AG04450 (cell line): ENCODE measurements at regions not wholly inside any gene's neighbourhood (a gene's known extent, or its start where the extent isn't known, plus 50 kb on each side); places are given as distances from the start of the nearest gene placed in this dataset.

Source experiments
- CTCF ChIA-PET: fragments of 300-600, 350-600 bp; formaldehyde crosslinking; extraction: SDS; loops from one replicate; lab custom pipeline; 2022; ENCODE audit warnings: antibody characterized with exemption, inconsistent platforms; lab: Charles Lee
- POLR2A ChIA-PET: fragments of 350-600 bp; formaldehyde crosslinking; extraction: SDS; loops from one replicate; lab custom pipeline; 2021; ENCODE audit warnings: antibody characterized with exemption, inconsistent platforms; lab: Yijun Ruan, JAX
- DNase-seq: peaks from one replicate; pipeline ENCODE4 v3.0.0-alpha.2; 2011; ENCODE audit warnings: low read depth, low spot score
- H3K27ac ChIP-seq: one replicate; pipeline ENCODE4 v1.5.1; 2012; ENCODE audit warnings: low read depth, low read length, control low read depth
- H3K27me3 ChIP-seq: one replicate; pipeline ENCODE4 v1.6.0; 2012; ENCODE audit warnings: low read length; ENCODE audit not compliant: control insufficient read depth, insufficient read depth
- H3K4me3 ChIP-seq: 2 replicates; pipeline ENCODE4 v1.5.1; 2011; ENCODE audit warnings: mild to moderate bottlenecking, low read depth, low read length, control low read depth
- H3K9me3 ChIP-seq: 2 replicates; pipeline ENCODE4 v1.5.1; 2012; ENCODE audit warnings: low read length; ENCODE audit not compliant: control insufficient read depth, insufficient read depth
- TF ChIP-seq, protein P1 (sequence below): IDR thresholded peaks from 2 replicates; pipeline ENCODE4 v1.5.1; 2011; ENCODE audit warnings: low read depth, low read length, control low read depth, inconsistent platforms

DNA sequence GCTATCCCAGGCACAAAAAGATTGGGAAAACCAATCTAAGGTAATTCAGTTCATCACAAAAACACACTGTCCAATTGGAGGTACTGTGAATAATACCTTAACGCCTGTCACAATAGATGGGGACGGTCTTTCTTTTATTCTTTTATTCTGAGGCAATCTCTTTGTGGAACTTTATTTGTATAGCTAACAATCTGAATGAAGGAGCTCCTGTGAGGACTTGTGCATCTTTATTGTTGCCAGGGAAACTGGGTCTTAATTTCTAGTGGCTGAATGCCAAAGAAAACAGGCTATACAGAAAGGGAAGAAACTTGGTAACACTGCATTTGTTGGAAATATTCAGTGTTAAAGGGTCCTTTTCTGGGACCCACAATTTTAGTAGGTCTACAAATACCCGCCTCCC, 546.9 kb upstream of the C9orf72 start:
- CTCF ChIA-PET, result no interaction called here

GRCh38 chr9:28120626-28121025, 547.3 kb upstream of the C9orf72 start:
- H3K9me3 ChIP-seq, result no peaks in the 10 kb centered on the region
- ChIA-PET CTCF (no interaction called here), POLR2A (no interaction called here)
- H3K4me3 ChIP-seq, result no peak overlapping the region
- no peak for DNase-seq
- H3K27ac ChIP-seq, result no peak overlapping the region
- TF ChIP-seq, protein P1, sequence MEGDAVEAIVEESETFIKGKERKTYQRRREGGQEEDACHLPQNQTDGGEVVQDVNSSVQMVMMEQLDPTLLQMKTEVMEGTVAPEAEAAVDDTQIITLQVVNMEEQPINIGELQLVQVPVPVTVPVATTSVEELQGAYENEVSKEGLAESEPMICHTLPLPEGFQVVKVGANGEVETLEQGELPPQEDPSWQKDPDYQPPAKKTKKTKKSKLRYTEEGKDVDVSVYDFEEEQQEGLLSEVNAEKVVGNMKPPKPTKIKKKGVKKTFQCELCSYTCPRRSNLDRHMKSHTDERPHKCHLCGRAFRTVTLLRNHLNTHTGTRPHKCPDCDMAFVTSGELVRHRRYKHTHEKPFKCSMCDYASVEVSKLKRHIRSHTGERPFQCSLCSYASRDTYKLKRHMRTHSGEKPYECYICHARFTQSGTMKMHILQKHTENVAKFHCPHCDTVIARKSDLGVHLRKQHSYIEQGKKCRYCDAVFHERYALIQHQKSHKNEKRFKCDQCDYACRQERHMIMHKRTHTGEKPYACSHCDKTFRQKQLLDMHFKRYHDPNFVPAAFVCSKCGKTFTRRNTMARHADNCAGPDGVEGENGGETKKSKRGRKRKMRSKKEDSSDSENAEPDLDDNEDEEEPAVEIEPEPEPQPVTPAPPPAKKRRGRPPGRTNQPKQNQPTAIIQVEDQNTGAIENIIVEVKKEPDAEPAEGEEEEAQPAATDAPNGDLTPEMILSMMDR, result no peak
- H3K27me3 ChIP-seq, result no peaks in the 10 kb centered on the region

More for the DNA sequence above, 546.9 kb upstream of the C9orf72 start:
- H3K27me3 ChIP-seq, result no peaks in the 10 kb centered on the region
- TF ChIP-seq, protein P1, result no peak
- no peak overlapping the region for H3K27ac ChIP-seq
- H3K4me3 ChIP-seq, result no peak overlapping the region
- H3K9me3 ChIP-seq, result no peaks in the 10 kb centered on the region
- DNase-seq, result no peak
- POLR2A ChIA-PET, result no interaction called here

- CTCF ChIA-PET, result no interaction called here
- no peaks in the 10 kb centered on the region for H3K9me3 ChIP-seq
- no peak for DNase-seq
- POLR2A ChIA-PET, result no interaction called here
- H3K4me3 ChIP-seq, result no peak overlapping the region
- H3K27ac ChIP-seq, result no peak overlapping the region
- H3K27me3 ChIP-seq, result no peaks in the 10 kb centered on the region
- TF ChIP-seq, protein P1, result no peak
Observed at GRCh38 chr9:28121366-28121765, 548.1 kb upstream of the C9orf72 start.

GRCh38 chr9:28124917-28125316, 551.6 kb upstream of the C9orf72 start:
- no peak overlapping the region for H3K4me3 ChIP-seq
- no peaks in the 10 kb centered on the region for H3K9me3 ChIP-seq
- CTCF ChIA-PET, result no interaction called here
- no peak for DNase-seq
- H3K27ac ChIP-seq, result no peak overlapping the region
- POLR2A ChIA-PET, result no interaction called here
- TF ChIP-seq, protein P1, result no peak
- no peaks in the 10 kb centered on the region for H3K27me3 ChIP-seq

DNA sequence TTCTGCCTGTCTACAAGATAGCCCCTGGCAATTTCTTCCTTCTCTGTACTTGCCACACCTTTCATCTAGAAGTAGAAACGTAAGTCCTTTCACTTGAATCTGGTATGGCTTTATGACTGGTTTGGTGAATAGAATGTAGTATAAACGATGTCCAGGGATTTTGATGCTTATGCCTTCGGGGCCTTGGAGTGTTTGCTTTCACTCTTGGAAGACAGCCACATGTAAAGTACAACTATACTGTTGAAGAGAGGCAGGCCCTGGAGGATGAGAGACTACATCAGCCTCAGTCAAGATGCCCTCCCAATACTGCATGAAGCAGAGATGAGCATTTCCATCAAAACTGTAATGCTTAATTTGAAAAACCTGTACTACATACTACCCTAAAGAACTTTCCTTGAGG, 553.8 kb upstream of the C9orf72 start:
- POLR2A ChIA-PET, result no interaction called here
- Histone ChIP-seq H3K9me3 (no peaks in the 10 kb centered on the region), H3K4me3 (no peak overlapping the region), H3K27me3 (no peaks in the 10 kb centered on the region), H3K27ac (no peak overlapping the region)
- CTCF ChIA-PET, result no interaction called here
- TF ChIP-seq, protein P1, result no peak
- no peak for DNase-seq
